ENCODE measurements at regions not wholly inside any gene's neighbourhood (a gene's known extent, or its start where the extent isn't known, plus 50 kb on each side); places are given as distances from the start of the nearest gene placed in this dataset.

GRCh38 chr9:115988701-115989100 is 164.9 kb upstream of the PAPPA start:
- ATAC-seq (ENCODE audit: insufficient read depth, low read depth) (no peak), DNase-seq (no peak)
- H2AFZ ChIP-seq (ENCODE audit: low read depth, low read length): no peak overlapping the region
- H3K4me2 ChIP-seq (ENCODE audit: insufficient read depth, low read length): no peak overlapping the region
- H3K4me1 ChIP-seq (ENCODE audit: insufficient read depth, low read length): no peaks in the 10 kb centered on the region
- no peak overlapping the region for H3K27ac ChIP-seq (ENCODE audit: low read length)
- no peaks in the 10 kb centered on the region for H3K27me3 ChIP-seq (ENCODE audit: insufficient read depth, low read length, poor library complexity)
- TF ChIP-seq, protein P1, sequence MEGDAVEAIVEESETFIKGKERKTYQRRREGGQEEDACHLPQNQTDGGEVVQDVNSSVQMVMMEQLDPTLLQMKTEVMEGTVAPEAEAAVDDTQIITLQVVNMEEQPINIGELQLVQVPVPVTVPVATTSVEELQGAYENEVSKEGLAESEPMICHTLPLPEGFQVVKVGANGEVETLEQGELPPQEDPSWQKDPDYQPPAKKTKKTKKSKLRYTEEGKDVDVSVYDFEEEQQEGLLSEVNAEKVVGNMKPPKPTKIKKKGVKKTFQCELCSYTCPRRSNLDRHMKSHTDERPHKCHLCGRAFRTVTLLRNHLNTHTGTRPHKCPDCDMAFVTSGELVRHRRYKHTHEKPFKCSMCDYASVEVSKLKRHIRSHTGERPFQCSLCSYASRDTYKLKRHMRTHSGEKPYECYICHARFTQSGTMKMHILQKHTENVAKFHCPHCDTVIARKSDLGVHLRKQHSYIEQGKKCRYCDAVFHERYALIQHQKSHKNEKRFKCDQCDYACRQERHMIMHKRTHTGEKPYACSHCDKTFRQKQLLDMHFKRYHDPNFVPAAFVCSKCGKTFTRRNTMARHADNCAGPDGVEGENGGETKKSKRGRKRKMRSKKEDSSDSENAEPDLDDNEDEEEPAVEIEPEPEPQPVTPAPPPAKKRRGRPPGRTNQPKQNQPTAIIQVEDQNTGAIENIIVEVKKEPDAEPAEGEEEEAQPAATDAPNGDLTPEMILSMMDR (IDR thresholded peaks at IDR 0.05; ENCODE audit: borderline replicate concordance, extremely low read depth, low read length, poor library complexity, severe bottlenecking): no peak
- TF ChIP-seq EZH2 (IDR thresholded peaks at IDR 0.05; ENCODE audit: borderline replicate concordance, low read depth, low read length, severe bottlenecking): no peak
- no peak overlapping the region for H3K4me3 ChIP-seq (ENCODE audit: low read depth in 1 of 2, low read length in 2 of 2)
- no peaks in the 10 kb centered on the region for H3K9me3 ChIP-seq (ENCODE audit: insufficient read depth, low read length, severe bottlenecking)
- H4K20me1 ChIP-seq (ENCODE audit: insufficient read depth, low read length): no peaks in the 10 kb centered on the region
- no peaks in the 10 kb centered on the region for H3K36me3 ChIP-seq (ENCODE audit: insufficient read depth, low read length)
- H3K9ac ChIP-seq (ENCODE audit: low read depth, low read length): no peak overlapping the region
- H3K79me2 ChIP-seq (ENCODE audit: insufficient read depth, low read length): no peaks in the 10 kb centered on the region

GRCh38 chr9:115989831-115990230 is 163.8 kb upstream of the PAPPA start:
- no peaks in the 10 kb centered on the region for H3K4me1 ChIP-seq (ENCODE audit: insufficient read depth, low read length)
- no peak overlapping the region for H2AFZ ChIP-seq (ENCODE audit: low read depth, low read length)
- H3K4me3 ChIP-seq (ENCODE audit: low read depth in 1 of 2, low read length in 2 of 2): no peak overlapping the region
- no peaks in the 10 kb centered on the region for H3K9me3 ChIP-seq (ENCODE audit: insufficient read depth, low read length, severe bottlenecking)
- TF ChIP-seq EZH2 (IDR thresholded peaks at IDR 0.05; ENCODE audit: borderline replicate concordance, low read depth, low read length, severe bottlenecking): no peak
- TF ChIP-seq, protein P1 (IDR thresholded peaks at IDR 0.05; ENCODE audit: borderline replicate concordance, extremely low read depth, low read length, poor library complexity, severe bottlenecking): no peak
- ATAC-seq (ENCODE audit: insufficient read depth, low read depth) (no peak), DNase-seq (no peak)
- H3K9ac ChIP-seq (ENCODE audit: low read depth, low read length): no peak overlapping the region
- H3K36me3 ChIP-seq (ENCODE audit: insufficient read depth, low read length): no peaks in the 10 kb centered on the region
- no peaks in the 10 kb centered on the region for H3K27me3 ChIP-seq (ENCODE audit: insufficient read depth, low read length, poor library complexity)
- no peaks in the 10 kb centered on the region for H4K20me1 ChIP-seq (ENCODE audit: insufficient read depth, low read length)
- H3K4me2 ChIP-seq (ENCODE audit: insufficient read depth, low read length): no peak overlapping the region
- no peaks in the 10 kb centered on the region for H3K79me2 ChIP-seq (ENCODE audit: insufficient read depth, low read length)
- H3K27ac ChIP-seq (ENCODE audit: low read length): no peak overlapping the region

GRCh38 chr9:115992834-115993233 is 160.8 kb upstream of the PAPPA start:
- no peak for DNase-seq
- Histone ChIP-seq H2AFZ (ENCODE audit: low read depth, low read length) (no peak overlapping the region), H4K20me1 (ENCODE audit: insufficient read depth, low read length) (no peaks in the 10 kb centered on the region), H3K9me3 (ENCODE audit: insufficient read depth, low read length, severe bottlenecking) (no peaks in the 10 kb centered on the region), H3K36me3 (ENCODE audit: insufficient read depth, low read length) (no peaks in the 10 kb centered on the region), H3K79me2 (ENCODE audit: insufficient read depth, low read length) (no peaks in the 10 kb centered on the region), H3K4me3 (ENCODE audit: low read depth in 1 of 2, low read length in 2 of 2) (no peak overlapping the region), H3K27ac (ENCODE audit: low read length) (no peak overlapping the region), H3K9ac (ENCODE audit: low read depth, low read length) (no peak overlapping the region), H3K27me3 (ENCODE audit: insufficient read depth, low read length, poor library complexity) (no peaks in the 10 kb centered on the region), H3K4me2 (ENCODE audit: insufficient read depth, low read length) (no peak overlapping the region), H3K4me1 (ENCODE audit: insufficient read depth, low read length) (no peaks in the 10 kb centered on the region)
- TF ChIP-seq, protein P1 (IDR thresholded peaks at IDR 0.05; ENCODE audit: borderline replicate concordance, extremely low read depth, low read length, poor library complexity, severe bottlenecking): no peak
- TF ChIP-seq EZH2 (IDR thresholded peaks at IDR 0.05; ENCODE audit: borderline replicate concordance, low read depth, low read length, severe bottlenecking): no peak
- no peak for ATAC-seq (ENCODE audit: insufficient read depth, low read depth)

DNA sequence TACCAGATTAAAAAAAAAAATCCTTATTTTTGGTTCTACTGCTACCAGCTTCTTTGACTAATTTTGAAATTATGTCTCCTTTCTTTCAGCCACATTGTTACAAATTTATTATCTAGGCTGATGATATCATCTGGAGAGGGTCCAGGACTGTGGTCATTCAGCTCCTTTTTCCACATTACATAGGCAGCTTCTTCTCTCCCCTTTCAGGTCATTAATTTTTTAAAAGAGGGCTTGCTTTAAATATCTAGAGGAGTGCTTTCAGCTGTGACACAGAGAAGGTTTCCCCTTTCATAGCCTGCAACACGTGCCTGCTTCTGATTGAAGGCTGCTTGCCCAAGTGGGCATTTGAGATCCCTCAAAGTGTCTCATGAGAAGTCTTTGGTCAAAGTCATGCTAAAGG is 155.7 kb upstream of the PAPPA start:
- Histone ChIP-seq H3K4me1 (ENCODE audit: insufficient read depth, low read length) (no peaks in the 10 kb centered on the region), H2AFZ (ENCODE audit: low read depth, low read length) (no peak overlapping the region), H3K27me3 (ENCODE audit: insufficient read depth, low read length, poor library complexity) (no peaks in the 10 kb centered on the region), H3K4me2 (ENCODE audit: insufficient read depth, low read length) (no peak overlapping the region), H3K27ac (ENCODE audit: low read length) (no peak overlapping the region), H3K9ac (ENCODE audit: low read depth, low read length) (no peak overlapping the region), H3K4me3 (ENCODE audit: low read depth in 1 of 2, low read length in 2 of 2) (no peak overlapping the region), H3K9me3 (ENCODE audit: insufficient read depth, low read length, severe bottlenecking) (no peaks in the 10 kb centered on the region), H4K20me1 (ENCODE audit: insufficient read depth, low read length) (no peaks in the 10 kb centered on the region), H3K79me2 (ENCODE audit: insufficient read depth, low read length) (no peaks in the 10 kb centered on the region), H3K36me3 (ENCODE audit: insufficient read depth, low read length) (no peaks in the 10 kb centered on the region)
- DNase-seq (no peak), ATAC-seq (ENCODE audit: insufficient read depth, low read depth) (no peak)
- TF ChIP-seq, protein P1 (IDR thresholded peaks at IDR 0.05; ENCODE audit: borderline replicate concordance, extremely low read depth, low read length, poor library complexity, severe bottlenecking): no peak
- TF ChIP-seq EZH2 (IDR thresholded peaks at IDR 0.05; ENCODE audit: borderline replicate concordance, low read depth, low read length, severe bottlenecking): no peak

Measured in DND-41 (cell line).